Endothelial cell of umbilical vein (primary cell): ENCODE measurements at regions not wholly inside any gene's neighbourhood (a gene's known extent, or its start where the extent isn't known, plus 50 kb on each side); places are given as distances from the start of the nearest gene placed in this dataset.

ENCODE experiments used
- BruUV-seq: library from RNA; stranded (reverse); fragments of 400-500 nt; replicated peaks from 2 replicates; lab custom pipeline; 2021; lab: Mats Ljungman, UMichigan
- CTCF ChIA-PET: fragments of 300-600, 350-600 bp; sonication (Branson Sonifier 250); formaldehyde crosslinking; loops from one replicate; lab custom pipeline; 2021; ENCODE audit warnings: antibody characterized with exemption, inconsistent platforms; lab: Charles Lee
- POLR2A ChIA-PET: fragments of 300-600, 350-600 bp; sonication (Branson Sonifier 250); formaldehyde crosslinking; loops from one replicate; lab custom pipeline; 2021; ENCODE audit warnings: antibody characterized with exemption, inconsistent platforms; lab: Charles Lee
- DNase-seq: peaks from one replicate; pipeline ENCODE4 v3.0.0-alpha.2; 2011; ENCODE audit warnings: low read depth, low spot score
- FAIRE-seq: peaks from 2 replicates; lab custom pipeline; 2011; peaks lifted over from hg19 to GRCh38; lab: Jason Lieb, UNC
- H2AFZ ChIP-seq: 2 replicates; pipeline ENCODE4 v1.6.0; 2012; ENCODE audit warnings: low read depth, low read length, control low read depth, inconsistent platforms
- H3K27ac ChIP-seq: 2 replicates; pipeline ENCODE4 v1.5.1; 2011; ENCODE audit warnings: low read depth, mild to moderate bottlenecking, control low read depth, low read length, moderate library complexity; ENCODE audit not compliant: insufficient read depth
- H3K27me3 ChIP-seq, 2 experiments: 2 replicates each; pipeline versions ENCODE4 v1.6.0 to v1.6.1; 2011; ENCODE audit warnings: low read length in 2 of 2, mixed read lengths in 1 of 2; ENCODE audit not compliant: control insufficient read depth in 2 of 2, insufficient read depth in 2 of 2
- H3K36me3 ChIP-seq, 2 experiments: 2 replicates in 1 of 2; 3 replicates in 1 of 2; pipeline ENCODE4 v1.5.1; 2011; ENCODE audit warnings: low read length in 2 of 2, mild to moderate bottlenecking in 1 of 2, moderate library complexity in 1 of 2; ENCODE audit not compliant: control insufficient read depth in 2 of 2, insufficient read depth in 2 of 2; ENCODE audit errors: extremely low read depth in 1 of 2
- H3K4me1 ChIP-seq: 3 replicates; pipeline ENCODE4 v1.5.1; 2011; ENCODE audit warnings: mild to moderate bottlenecking, low read length; ENCODE audit not compliant: control insufficient read depth, insufficient read depth; ENCODE audit errors: extremely low read depth
- H3K4me2 ChIP-seq: 2 replicates; pipeline ENCODE4 v1.6.1; 2011; ENCODE audit warnings: low read length, control low read depth, mixed read lengths; ENCODE audit not compliant: insufficient read depth
- H3K4me3 ChIP-seq, 3 experiments: fragments of 200-600 bp in 1 of 3; sonication (generic), shearing (Covaris generic) in 1 of 3; replicated peaks in 1 of 3; 2 replicates each; pipeline ENCODE4 v1.5.1; 2011 to 2016; ENCODE audit warnings: control low read depth in 3 of 3, low read length in 3 of 3, mild to moderate bottlenecking in 2 of 3, inconsistent platforms in 1 of 3, low read depth in 1 of 3, moderate library complexity in 1 of 3; ENCODE audit not compliant: insufficient read depth in 1 of 3
- H3K79me2 ChIP-seq: 2 replicates; pipeline ENCODE4 v1.6.0; 2012; ENCODE audit warnings: low read length, inconsistent platforms; ENCODE audit not compliant: control insufficient read depth, insufficient read depth
- H3K9ac ChIP-seq: replicated peaks from 2 replicates; pipeline ENCODE3; 2011; ENCODE audit warnings: low read length, control low read depth; ENCODE audit not compliant: insufficient read depth; ENCODE audit errors: extremely low read depth
- H3K9me1 ChIP-seq: replicated peaks from 3 replicates; pipeline ENCODE4 v1.6.0; 2011; ENCODE audit warnings: mild to moderate bottlenecking, low read length; ENCODE audit not compliant: control insufficient read depth, insufficient read depth; ENCODE audit errors: extremely low read depth
- H3K9me3 ChIP-seq: replicated peaks from 2 replicates; pipeline ENCODE4 v1.5.1; 2012; ENCODE audit warnings: low read length, inconsistent platforms; ENCODE audit not compliant: control insufficient read depth, insufficient read depth
- H4K20me1 ChIP-seq: replicated peaks from 2 replicates; pipeline ENCODE3; 2011; ENCODE audit warnings: mild to moderate bottlenecking, low read length; ENCODE audit not compliant: control insufficient read depth, insufficient read depth; ENCODE audit errors: extremely low read depth
- EZH2 ChIP-seq: IDR thresholded peaks from 2 replicates; pipeline ENCODE4 v1.6.1; 2012; ENCODE audit warnings: borderline replicate concordance, low read depth, mild to moderate bottlenecking, moderate library complexity, low read length, inconsistent platforms; ENCODE audit not compliant: severe bottlenecking
- FOS ChIP-seq: IDR thresholded peaks from 2 replicates; pipeline ENCODE4 v1.6.1; 2011; ENCODE audit warnings: mild to moderate bottlenecking, low read length, moderate library complexity, borderline replicate concordance; ENCODE audit not compliant: insufficient read depth
- GATA2 ChIP-seq: IDR thresholded peaks from 2 replicates; pipeline ENCODE4 v1.7.0; 2011; ENCODE audit warnings: low read depth, mild to moderate bottlenecking, moderate library complexity, mixed read lengths, low read length; ENCODE audit not compliant: insufficient read length, insufficient read depth
- JUN ChIP-seq: IDR thresholded peaks from 2 replicates; pipeline ENCODE4 v1.6.1; 2011; ENCODE audit warnings: borderline replicate concordance, low read depth; ENCODE audit not compliant: insufficient read length, insufficient read depth
- MYC ChIP-seq: IDR thresholded peaks from one replicate; pipeline ENCODE4 v1.6.1; 2011; ENCODE audit warnings: mild to moderate bottlenecking, low read depth, low read length
- POLR2A ChIP-seq: IDR thresholded peaks from 2 replicates; pipeline ENCODE4 v1.6.1; 2012; ENCODE audit warnings: low read depth, mild to moderate bottlenecking, control low read depth, low read length
- POLR2AphosphoS5 ChIP-seq: IDR thresholded peaks from 2 replicates; pipeline ENCODE4 v1.6.1; 2012; ENCODE audit warnings: low read depth, mild to moderate bottlenecking, control low read depth, low read length, moderate library complexity; ENCODE audit not compliant: insufficient read depth
- dilution Hi-C: fragments of 300-500 bp; cut with MboI; formaldehyde crosslinking; loops from one replicate; pipeline ENCODE4 v1.15.0; 2019; ENCODE audit warnings: low sequenced_read_pairs; ENCODE audit not compliant: extremely low pct_ligation_motif_present
- intact Hi-C: fragments of 100-400 bp; cut with micrococcal nuclease; formaldehyde crosslinking; loops from one replicate; pipeline ENCODE4 v1.10.0; 2022
- TF ChIP-seq, protein P1 (sequence below): IDR thresholded peaks from 2 replicates; pipeline ENCODE4 v1.6.1; 2011; ENCODE audit not compliant: insufficient read depth, insufficient read length
- TF ChIP-seq, protein P2 (sequence below), 2 donors: IDR thresholded peaks; 1 replicate in 1 of 2; 2 replicates in 1 of 2; pipeline ENCODE4 v1.5.1; 2011; ENCODE audit warnings: low read length in 2 of 2, mild to moderate bottlenecking in 2 of 2, moderate library complexity in 2 of 2, control low read depth in 1 of 2, inconsistent platforms in 1 of 2, low read depth in 1 of 2; ENCODE audit not compliant: insufficient read depth in 1 of 2; ENCODE audit errors: extremely low read depth in 1 of 2

DNA sequence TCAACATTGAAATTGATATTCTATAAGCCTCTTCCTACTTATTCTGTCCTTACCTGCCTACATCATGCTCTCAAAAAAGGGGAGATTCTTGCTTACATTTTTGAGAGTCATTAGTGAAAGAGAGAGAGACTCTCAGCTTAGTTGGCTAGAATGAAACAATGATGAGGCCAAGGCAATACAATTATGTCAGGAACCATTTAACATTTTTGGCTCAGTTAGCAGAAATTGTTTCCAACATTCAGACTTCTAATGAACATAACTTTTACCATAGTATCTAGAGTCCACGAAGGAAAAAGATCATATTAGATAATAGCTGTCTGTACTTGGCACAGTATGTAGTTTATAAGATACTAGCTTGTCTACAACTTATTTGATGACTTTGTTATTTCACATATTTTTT, 263.7 kb upstream of the ARX start:
- DNase-seq (no peak), FAIRE-seq (no peak)
- TF ChIP-seq, protein P1, sequence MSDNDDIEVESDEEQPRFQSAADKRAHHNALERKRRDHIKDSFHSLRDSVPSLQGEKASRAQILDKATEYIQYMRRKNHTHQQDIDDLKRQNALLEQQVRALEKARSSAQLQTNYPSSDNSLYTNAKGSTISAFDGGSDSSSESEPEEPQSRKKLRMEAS: no peak
- TF ChIP-seq FOS: no peak
- TF ChIP-seq GATA2: no peak
- TF ChIP-seq MYC: no peak
- Histone ChIP-seq H3K79me2 (no peaks in the 10 kb centered on the region), H4K20me1 (no peaks in the 10 kb centered on the region), H3K9me3 (no peaks in the 10 kb centered on the region), H3K36me3 (no peaks in the 10 kb centered on the region), H3K9ac (no peak overlapping the region), H2AFZ (no peak overlapping the region), H3K4me2 (no peak overlapping the region), H3K27me3 (no peaks in the 10 kb centered on the region), H3K9me1 (no peaks in the 10 kb centered on the region), H3K4me1 (no peaks in the 10 kb centered on the region), H3K4me3 (no peak overlapping the region), H3K27ac (no peak overlapping the region)
- intact Hi-C loops: no loop called here
- ChIA-PET CTCF (no interaction called here), POLR2A (no interaction called here)
- dilution Hi-C loops: no loop called here
- BruUV-seq: no TSS peak

DNA sequence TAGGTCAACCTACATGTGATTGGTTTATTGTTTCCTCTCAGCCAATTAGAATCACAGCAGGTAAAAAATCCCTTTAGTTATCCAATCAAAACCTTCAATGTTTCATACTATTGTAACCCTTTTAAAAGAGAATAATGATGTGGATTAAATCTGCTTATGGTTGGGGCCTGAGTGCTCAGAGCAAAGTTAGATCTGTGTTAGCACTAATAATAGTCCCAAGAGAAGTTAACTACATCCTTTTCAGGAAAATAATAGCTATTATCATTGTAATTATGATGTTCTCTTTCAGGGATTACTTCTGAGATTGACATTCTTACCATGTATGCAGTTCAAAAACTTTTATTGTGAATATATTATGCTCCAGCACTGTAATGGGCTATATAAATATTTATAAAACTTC, 262.6 kb upstream of the ARX start:
- intact Hi-C loops (no loop called here), dilution Hi-C loops (no loop called here)
- no peaks in the 10 kb centered on the region for H3K79me2 ChIP-seq
- H3K4me3 ChIP-seq: no peak overlapping the region
- TF ChIP-seq JUN: no peak
- no peak for TF ChIP-seq POLR2AphosphoS5
- no peak for TF ChIP-seq GATA2
- no peak for TF ChIP-seq MYC
- no peak for TF ChIP-seq POLR2A
- TF ChIP-seq, protein P2, sequence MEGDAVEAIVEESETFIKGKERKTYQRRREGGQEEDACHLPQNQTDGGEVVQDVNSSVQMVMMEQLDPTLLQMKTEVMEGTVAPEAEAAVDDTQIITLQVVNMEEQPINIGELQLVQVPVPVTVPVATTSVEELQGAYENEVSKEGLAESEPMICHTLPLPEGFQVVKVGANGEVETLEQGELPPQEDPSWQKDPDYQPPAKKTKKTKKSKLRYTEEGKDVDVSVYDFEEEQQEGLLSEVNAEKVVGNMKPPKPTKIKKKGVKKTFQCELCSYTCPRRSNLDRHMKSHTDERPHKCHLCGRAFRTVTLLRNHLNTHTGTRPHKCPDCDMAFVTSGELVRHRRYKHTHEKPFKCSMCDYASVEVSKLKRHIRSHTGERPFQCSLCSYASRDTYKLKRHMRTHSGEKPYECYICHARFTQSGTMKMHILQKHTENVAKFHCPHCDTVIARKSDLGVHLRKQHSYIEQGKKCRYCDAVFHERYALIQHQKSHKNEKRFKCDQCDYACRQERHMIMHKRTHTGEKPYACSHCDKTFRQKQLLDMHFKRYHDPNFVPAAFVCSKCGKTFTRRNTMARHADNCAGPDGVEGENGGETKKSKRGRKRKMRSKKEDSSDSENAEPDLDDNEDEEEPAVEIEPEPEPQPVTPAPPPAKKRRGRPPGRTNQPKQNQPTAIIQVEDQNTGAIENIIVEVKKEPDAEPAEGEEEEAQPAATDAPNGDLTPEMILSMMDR (IDR thresholded peaks at IDR 0.05; ENCODE audit: extremely low read depth in 1 of 2, insufficient read depth in 1 of 2, low read depth in 1 of 2, low read length in 2 of 2): no peak
- TF ChIP-seq, protein P1: no peak
- TF ChIP-seq FOS: no peak
- no peak for TF ChIP-seq EZH2
- H3K36me3 ChIP-seq: no peaks in the 10 kb centered on the region
- BruUV-seq: no TSS peak
- DNase-seq (no peak), FAIRE-seq (no peak)
- no peak overlapping the region for H2AFZ ChIP-seq
- no peak overlapping the region for H3K9ac ChIP-seq
- H3K27ac ChIP-seq: no peak overlapping the region
- H3K4me1 ChIP-seq: no peaks in the 10 kb centered on the region
- no peaks in the 10 kb centered on the region for H3K9me3 ChIP-seq
- no peaks in the 10 kb centered on the region for H3K27me3 ChIP-seq
- CTCF ChIA-PET: no interaction called here
- no peaks in the 10 kb centered on the region for H3K9me1 ChIP-seq
- POLR2A ChIA-PET: no interaction called here
- H4K20me1 ChIP-seq: no peaks in the 10 kb centered on the region
- H3K4me2 ChIP-seq: no peak overlapping the region
